Activated T-cell treated with anti-CD3 and anti-CD28 coated beads, Interleukin-2, amount 50 U/mL, for 72 hours (primary cell): ENCODE measurements at regions not wholly inside any gene's neighbourhood (a gene's known extent, or its start where the extent isn't known, plus 50 kb on each side); places are given as distances from the start of the nearest gene placed in this dataset.

Source experiments
- ATAC-seq, 2 donors: fragments of 150-1000 bp; cut with Tn5 transposase; replicated peaks in 1 of 2; 2 replicates each; pipeline ENCODE4 v1.10.0; 2021; ENCODE audit warnings: moderate library complexity in 2 of 2, mild to moderate bottlenecking in 1 of 2
- DNase-seq, 2 donors: peaks; one replicate each; pipeline ENCODE4 v3.0.0; 2021 to 2022; ENCODE audit warnings: mixed read lengths in 1 of 2
- H3K27ac Mint-ChIP-seq: one replicate; pipeline ENCODE4 v1.8.0; 2022; ENCODE audit warnings: mild to moderate bottlenecking, moderate library complexity, mixed read lengths
- H3K27me3 Mint-ChIP-seq: one replicate; pipeline ENCODE4 v1.8.0; 2022; ENCODE audit warnings: low read depth, mixed read lengths
- H3K36me3 Mint-ChIP-seq, 2 donors: one replicate each; pipeline ENCODE4 v1.8.0; 2022; ENCODE audit warnings: mixed read lengths in 2 of 2, mild to moderate bottlenecking in 1 of 2; ENCODE audit not compliant: insufficient read depth in 2 of 2
- H3K4me1 Mint-ChIP-seq: one replicate; pipeline ENCODE4 v1.8.0; 2022; ENCODE audit warnings: low read depth, mixed read lengths
- H3K4me3 Mint-ChIP-seq, 2 donors: one replicate each; pipeline ENCODE4 v1.8.0; 2022; ENCODE audit warnings: mild to moderate bottlenecking in 2 of 2, mixed read lengths in 2 of 2, moderate library complexity in 2 of 2
- H3K9me3 Mint-ChIP-seq, 2 donors: one replicate each; pipeline ENCODE4 v1.8.0; 2022; ENCODE audit warnings: mixed read lengths in 2 of 2

- H3K4me3 Mint-ChIP-seq, result no peak overlapping the region
- peaks cover 16% of the 10 kb centered on the region for H3K27me3 Mint-ChIP-seq
- ATAC-seq (no peak), DNase-seq (no peak)
- no peak overlapping the region for H3K27ac Mint-ChIP-seq
- no peaks in the 10 kb centered on the region for H3K9me3 Mint-ChIP-seq
- no peaks in the 10 kb centered on the region for H3K4me1 Mint-ChIP-seq
- H3K36me3 Mint-ChIP-seq, result no peaks in the 10 kb centered on the region
Observed at GRCh38 chr7:27459021-27459730, 203.5 kb downstream of the HIBADH start.

GRCh38 chr7:27459731-27460053, 203.0 kb downstream of the HIBADH start:
- DNase-seq, result no peak
- no peaks in the 10 kb centered on the region for H3K9me3 Mint-ChIP-seq

GRCh38 chr7:27462575-27463270, 200.0 kb downstream of the HIBADH start:
- DNase-seq, result no peak
- H3K4me3 Mint-ChIP-seq, result no peak overlapping the region
- H3K9me3 Mint-ChIP-seq, result no peaks in the 10 kb centered on the region
- H3K27ac Mint-ChIP-seq, result no peak overlapping the region
- H3K36me3 Mint-ChIP-seq, result no peaks in the 10 kb centered on the region
- H3K4me1 Mint-ChIP-seq, result no peaks in the 10 kb centered on the region
- no peak for ATAC-seq
- peaks cover 21% of the 10 kb centered on the region for H3K27me3 Mint-ChIP-seq

More at GRCh38 chr7:27459731-27460053, 203.0 kb downstream of the HIBADH start:
- Mint-ChIP-seq H3K36me3 (no peaks in the 10 kb centered on the region), H3K27me3 (peaks cover 14% of the 10 kb centered on the region), H3K4me3 (no peak overlapping the region), H3K27ac (no peak overlapping the region), H3K4me1 (no peaks in the 10 kb centered on the region)
- no peak for ATAC-seq

GRCh38 chr7:27464970-27465369, 197.7 kb downstream of the HIBADH start:
- Mint-ChIP-seq H3K4me1 (no peaks in the 10 kb centered on the region), H3K36me3 (no peaks in the 10 kb centered on the region), H3K9me3 (no peaks in the 10 kb centered on the region)

DNA sequence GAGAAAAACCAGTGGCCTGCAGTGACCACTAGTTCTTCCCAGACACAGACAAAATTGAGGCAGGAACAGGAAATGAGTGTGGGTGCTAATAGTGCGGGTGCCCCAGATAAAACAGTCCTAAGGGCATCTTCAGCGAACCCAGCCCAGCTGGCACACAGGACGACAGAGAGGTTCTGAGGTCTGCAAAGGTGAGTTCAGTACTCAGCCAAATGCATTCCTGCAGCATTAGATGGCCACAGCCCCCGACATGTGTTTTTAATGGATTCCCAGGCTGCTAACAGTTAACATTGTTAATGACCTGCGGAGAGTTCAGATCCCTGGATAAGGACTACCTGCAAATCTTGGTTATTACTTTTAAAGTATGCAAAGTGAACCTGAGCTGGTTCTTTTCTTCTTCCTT, 196.0 kb downstream of the HIBADH start:
- DNase-seq (no peak), ATAC-seq (no peak)
- Mint-ChIP-seq H3K9me3 (no peaks in the 10 kb centered on the region), H3K4me3 (no peak overlapping the region), H3K27me3 (peaks cover 31% of the 10 kb centered on the region), H3K36me3 (no peaks in the 10 kb centered on the region), H3K4me1 (no peaks in the 10 kb centered on the region), H3K27ac (no peak overlapping the region)

More at GRCh38 chr7:27464970-27465369, 197.7 kb downstream of the HIBADH start:
- H3K27ac Mint-ChIP-seq, result no peak overlapping the region
- peaks cover 33% of the 10 kb centered on the region for H3K27me3 Mint-ChIP-seq
- no peak overlapping the region for H3K4me3 Mint-ChIP-seq
- ATAC-seq (no peak), DNase-seq (no peak)

GRCh38 chr7:27472043-27472442, 190.6 kb downstream of the HIBADH start:
- ATAC-seq (no peak), DNase-seq (no peak)
- Mint-ChIP-seq H3K9me3 (no peaks in the 10 kb centered on the region), H3K4me3 (no peak overlapping the region), H3K27ac (no peak overlapping the region), H3K4me1 (no peaks in the 10 kb centered on the region), H3K36me3 (no peaks in the 10 kb centered on the region), H3K27me3 (peaks cover 15% of the 10 kb centered on the region)
